Stimulated activated CD8-positive, alpha-beta memory T cell treated with anti-CD3 and anti-CD28 coated beads, Interleukin-7, amount 100 ng/mL, for 48 hours (primary cell): ENCODE measurements at regions not wholly inside any gene's neighbourhood (a gene's known extent, or its start where the extent isn't known, plus 50 kb on each side); places are given as distances from the start of the nearest gene placed in this dataset.

Source experiments
- DNase-seq, 2 donors: peaks; one replicate each; pipeline ENCODE4 v3.0.0-alpha.2; 2020; ENCODE audit warnings: low read depth in 1 of 2; ENCODE audit errors: extremely low read depth in 1 of 2

DNA sequence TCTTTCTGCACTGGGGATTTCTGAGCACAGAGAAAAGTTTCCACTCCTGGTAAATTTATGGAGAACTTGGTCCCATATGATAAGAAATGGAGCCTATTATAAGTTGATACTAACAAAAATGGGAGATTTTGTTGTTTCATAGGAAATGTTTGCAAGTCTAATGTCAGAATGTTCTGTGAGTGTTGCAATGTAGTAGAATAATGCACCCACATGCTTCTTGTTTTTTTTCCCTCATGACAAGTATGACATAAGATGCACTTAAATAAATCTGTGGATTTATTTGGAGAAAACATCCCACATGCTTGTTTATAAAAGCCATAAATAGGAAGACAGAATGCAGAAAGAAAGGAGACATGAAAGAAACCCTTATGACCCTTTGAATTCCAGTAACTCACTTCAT is 50.8 kb upstream of the KCNJ6 start:
- DNase-seq = no peak

DNA sequence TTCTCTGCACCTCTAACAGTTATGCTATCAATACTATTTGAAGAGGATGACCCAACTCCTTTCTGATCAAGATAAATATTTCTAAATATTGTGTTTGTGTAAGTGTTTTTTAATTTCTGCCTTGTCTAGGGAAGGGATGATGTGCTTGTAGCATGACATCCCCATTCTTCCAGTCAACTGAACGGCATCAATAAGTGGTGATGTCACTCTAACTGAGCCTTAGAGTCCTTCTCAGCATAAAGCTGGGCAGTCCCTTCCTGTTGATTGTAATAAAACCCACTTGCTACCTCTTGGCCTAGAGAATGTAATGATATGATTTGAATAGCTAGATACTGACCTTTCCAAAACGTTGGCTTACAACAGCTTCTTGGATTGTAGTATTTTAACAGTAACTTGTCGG is 52.5 kb upstream of the KCNJ6 start:
- DNase-seq = no peak

DNA sequence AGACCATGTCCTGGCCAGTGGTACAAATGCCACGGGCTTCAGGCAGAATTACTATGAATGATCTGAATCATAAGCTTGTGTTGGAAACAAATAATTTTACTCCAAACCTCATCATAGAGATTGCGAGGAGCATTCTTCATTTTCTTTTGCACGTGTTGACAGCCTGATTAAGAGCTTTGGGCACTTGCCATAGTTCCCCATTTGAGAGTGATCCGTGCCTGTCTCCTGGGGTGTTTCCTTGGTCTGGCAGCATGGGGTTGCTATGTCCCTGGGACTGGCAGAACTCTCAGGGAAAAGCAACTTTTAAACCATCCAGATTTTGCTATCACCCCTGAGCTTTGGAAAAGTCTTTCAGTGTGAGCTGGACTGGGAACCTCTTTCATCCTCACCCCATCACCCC is 54.3 kb upstream of the KCNJ6 start:
- no peak for DNase-seq

DNA sequence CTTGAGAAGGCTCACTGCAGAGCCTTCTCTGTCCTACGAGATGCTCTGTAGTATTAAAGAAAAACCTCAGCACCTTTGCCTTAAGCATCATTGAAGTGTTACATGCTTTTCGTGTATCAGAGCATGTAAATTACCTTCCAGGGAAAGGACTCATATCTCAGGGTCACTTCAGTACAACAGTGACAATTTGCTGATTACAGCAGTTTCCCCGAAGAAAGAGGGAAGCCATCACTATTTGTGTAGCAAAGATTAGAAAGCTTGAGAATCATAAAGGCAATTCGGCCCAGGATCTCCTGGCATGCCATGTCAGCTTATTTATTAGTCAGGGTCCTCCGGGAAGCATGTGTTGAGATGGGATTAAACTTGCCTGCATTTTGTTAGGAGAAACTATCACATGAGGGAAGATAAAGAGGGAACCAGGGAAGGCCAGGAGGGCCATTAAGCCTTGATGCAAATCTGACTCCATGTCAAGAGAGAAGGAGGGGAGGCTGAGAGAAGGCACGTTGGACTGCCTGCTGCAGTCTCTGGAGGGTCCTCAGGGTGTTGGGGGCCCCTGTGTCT is 55.2 kb upstream of the KCNJ6 start:
- DNase-seq = no peak

DNA sequence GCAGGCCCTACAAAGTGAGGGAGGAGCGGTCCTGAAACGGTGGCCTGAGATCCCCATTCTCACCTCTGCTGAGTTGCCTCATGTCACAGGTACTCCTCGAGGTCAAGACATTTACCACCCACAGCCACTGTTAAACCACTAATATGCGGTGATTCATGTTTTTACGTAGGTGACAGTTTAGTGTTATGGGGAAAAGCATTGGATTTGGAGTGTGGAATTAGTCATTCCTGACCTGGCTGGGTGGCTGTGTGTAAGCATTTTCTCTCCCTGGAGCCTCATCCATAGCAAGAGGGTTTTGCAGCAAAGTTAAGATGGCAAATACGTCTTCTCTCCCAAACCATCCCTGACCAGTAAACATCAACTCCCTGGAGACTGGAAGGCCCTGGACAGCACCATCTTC is 57.8 kb upstream of the KCNJ6 start:
- DNase-seq = no peak

DNA sequence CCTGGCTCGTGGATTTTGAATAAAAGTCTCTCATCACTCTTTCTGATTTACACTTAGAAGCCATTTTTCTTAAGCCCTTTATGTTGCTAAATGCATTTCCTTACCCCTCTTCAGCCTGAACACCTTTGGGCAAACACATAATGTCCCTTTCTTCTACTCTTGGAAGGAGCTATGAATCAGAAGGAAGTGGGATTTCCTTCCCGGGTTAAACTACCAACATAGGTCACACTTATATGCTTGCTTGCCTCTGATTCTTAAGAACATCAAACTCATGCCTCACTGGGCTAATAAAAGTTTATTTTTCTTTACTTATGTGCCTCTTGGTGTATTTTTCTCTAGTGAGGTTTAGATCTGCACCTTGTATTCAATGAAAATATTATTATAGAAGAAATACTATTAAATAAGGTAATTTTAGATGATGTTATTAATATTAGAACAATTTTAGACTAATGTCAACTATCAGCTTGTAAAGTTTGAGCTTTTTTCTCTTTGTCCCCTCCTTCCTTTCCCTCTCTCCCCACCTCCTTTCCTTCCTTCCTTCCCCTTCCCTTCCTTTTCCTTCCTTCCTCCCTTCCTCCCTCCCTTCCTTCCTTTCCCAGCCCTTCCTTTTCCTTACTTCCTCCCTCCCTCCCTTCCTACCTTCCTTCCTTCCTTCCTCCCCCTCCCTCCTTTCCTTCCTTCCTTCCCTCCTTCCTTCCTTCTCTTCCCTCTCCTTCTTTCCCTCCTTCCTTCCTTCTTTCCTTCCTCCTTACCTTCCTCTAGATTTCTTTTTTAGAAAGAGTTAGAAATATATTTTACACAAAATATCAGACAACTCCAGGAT is 66.5 kb upstream of the KCNJ6 start:
- DNase-seq = no peak

DNA sequence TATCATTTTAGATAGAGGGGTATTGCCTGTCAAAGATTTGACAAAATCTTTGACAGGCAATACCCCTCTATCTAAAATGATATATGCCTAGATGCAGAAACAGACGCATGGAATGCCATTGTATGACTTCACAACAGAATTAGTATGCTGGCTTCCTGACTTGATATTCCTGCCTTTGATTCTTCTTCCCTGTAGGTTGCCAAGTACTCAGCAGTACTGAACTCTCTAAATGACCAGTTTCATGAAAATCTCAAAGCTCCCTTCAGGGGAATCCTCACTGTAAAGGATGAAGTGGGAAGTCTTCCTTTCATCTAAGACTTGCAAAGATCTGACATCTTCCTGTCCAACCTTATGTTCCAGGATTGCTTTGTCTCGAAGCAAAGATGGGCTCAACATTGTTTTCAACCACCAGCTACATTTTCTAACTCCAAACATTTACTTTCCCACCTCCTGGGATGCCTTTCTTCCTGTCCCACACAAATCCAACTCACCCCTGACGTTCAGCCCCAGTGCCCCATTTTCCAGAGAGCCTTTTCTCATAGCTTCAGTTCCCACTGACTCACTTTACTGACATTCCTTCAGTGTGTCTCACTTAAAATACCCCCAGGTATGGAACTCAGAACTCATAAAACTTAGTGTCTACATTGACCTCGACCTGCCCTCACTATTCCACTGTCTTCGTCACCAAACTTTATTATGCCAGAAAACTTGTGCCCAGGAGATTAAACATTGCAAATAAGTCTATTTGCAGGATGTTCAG is 67.3 kb upstream of the KCNJ6 start:
- no peak for DNase-seq

DNA sequence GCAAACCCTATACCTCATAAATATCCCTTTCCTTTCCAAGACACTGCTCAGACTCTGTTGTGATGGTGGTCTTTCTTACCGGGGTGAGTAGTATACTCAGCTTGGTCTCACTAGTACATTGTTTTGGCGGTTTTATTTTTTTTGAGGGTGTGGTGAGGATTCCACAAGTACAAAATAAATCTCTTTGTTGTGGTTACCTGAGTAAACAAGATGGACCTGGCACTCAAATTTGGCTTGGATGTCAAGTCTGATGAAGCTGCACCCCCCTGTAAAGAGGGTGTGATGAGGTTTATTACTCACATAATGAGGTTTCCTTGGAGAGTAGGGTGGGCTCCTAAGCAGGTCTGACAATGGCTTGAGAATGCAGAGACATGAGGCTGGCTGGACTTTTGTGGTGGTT is 68.2 kb upstream of the KCNJ6 start:
- no peak for DNase-seq

DNA sequence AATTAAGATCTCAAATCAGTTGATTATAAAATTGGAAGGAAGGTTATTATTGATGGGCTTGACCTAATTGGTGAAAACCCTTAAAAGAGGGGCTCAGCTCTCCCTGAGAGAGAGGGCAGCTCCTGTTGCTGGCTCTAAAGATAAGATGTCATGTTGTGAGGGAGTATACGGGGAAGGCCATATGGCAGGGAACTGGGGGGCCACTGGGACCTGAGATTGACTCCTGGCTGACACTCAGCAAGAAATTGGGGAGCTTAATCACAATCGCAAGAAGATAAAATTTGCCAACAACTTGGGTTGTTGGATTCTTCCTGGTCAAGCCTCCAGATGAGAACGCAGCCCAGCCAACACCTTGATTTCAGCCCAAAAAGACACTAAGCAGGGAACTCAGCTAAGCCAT is 69.7 kb upstream of the KCNJ6 start:
- no peak for DNase-seq

DNA sequence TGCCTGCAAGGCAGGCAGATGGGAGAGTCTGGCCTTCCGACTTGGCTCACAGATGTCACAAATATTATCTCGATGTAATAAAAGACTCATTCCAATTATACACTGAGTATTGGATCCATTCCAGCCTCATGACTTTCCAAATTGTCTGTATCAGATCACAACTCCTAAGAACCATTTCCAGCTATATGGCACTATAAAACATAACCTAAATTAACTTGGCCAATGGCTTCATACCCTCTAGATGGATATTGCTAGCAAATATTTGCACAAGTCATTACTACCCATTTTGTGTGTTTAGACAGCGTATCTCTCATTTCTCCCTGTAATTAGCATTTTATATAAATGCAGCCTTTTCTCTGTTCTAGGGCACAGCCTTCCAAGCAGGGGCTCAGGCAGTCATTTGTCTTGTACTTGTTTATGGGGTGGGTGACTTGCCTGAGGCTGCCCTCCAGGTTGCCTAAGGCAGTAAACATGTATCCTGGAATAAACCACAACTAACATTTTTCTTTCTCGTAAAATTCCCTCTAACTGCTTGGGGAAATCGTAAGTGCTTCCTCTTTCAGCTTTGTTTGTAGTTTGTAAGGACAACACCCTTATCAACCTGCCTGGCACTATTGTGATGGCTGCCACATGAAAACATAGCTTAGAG is 70.6 kb upstream of the KCNJ6 start:
- no peak for DNase-seq

DNA sequence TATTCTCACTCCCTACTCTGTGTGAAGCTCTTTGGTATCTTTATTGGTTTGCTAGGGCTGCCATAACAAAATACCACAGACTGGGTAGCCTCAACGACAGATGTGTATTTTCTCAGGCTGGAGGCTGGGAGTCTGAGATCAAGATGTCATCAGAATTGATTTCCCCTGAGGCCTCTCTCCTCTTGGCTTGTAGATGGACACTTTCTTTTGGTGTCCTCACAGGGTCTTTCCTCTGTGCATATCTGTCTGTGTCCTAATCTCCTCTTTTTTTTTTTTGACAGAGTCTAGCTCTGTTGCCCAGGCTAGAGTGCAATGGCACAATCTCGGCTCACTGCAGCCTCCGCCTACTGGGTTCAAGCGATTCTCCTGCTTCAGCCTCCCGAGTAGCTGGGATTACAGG is 71.4 kb upstream of the KCNJ6 start:
- no peak for DNase-seq

DNA sequence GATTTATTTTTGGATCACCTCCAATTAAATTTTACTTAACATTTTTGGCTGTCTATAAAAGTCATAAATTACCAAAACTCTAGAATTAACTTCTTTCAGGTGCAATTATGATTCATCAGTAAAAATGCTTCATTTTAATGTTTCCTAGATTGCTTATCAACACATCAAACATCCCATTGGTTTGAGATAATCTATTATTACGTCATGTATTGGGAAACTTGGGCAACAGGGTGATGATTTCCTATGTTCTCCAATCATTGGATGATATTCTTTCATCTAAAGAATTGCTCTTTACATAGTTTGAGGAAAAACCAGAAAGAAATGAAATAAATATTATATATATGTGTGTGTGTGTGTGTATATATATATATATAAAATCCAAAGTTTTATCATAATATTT is 76.8 kb upstream of the KCNJ6 start:
- DNase-seq = no peak

DNA sequence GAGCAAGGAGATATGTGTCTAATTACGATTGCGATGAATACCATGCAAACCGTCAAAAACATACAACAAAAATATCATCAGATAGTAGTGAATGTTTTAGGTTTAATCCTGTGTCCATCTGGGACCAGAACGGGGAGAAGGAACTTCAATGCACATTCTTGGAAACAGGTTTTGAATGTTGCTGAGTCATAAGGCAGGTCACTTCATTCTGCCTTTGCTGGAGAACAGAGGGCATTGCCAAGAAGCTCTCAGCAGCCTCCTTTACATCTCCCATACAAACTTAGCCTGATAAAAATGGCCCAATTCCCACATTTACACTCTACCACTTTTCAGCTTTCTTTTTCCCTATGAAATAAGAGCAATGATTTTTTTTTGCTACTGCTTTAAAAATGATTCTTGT is 78.0 kb upstream of the KCNJ6 start:
- no peak for DNase-seq

DNA sequence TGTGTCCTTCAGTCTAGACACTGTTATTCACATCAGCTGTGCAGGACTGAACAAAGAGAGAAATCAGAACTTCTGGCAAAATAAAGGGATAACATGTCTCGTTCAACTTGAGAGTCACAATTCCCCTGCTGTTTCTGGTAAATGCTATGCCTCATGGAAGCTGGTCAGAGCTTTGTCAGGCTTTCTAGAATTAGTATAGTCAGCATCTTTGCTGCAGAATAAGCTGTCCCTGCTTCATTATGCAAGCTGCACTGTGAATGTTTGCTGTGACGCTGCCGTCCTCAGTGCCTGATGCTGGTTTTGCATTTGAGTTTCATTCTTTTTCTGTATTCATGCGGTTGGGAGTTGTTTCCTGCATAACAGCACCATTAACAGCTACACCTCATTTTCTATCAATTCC is 96.4 kb upstream of the KCNJ6 start:
- no peak for DNase-seq

DNA sequence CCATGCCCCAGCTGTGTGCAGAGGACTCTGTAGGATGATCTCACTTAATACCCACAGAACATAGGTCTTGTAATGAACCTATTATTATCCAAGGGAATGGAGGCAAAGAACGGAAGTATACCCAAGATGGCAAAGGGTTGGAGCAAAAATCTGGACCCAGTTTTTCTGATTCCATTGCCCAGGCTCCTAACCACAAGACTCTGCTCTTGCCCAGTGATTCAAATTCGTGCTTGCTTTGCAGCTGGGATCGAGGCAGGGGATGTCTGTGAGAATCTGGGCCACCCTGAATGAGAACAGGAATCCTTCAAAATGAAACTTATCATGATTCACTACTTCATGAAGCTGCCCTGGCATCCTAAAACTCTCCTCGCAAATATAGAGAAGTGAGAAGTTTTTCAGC is 97.5 kb upstream of the KCNJ6 start:
- no peak for DNase-seq

DNA sequence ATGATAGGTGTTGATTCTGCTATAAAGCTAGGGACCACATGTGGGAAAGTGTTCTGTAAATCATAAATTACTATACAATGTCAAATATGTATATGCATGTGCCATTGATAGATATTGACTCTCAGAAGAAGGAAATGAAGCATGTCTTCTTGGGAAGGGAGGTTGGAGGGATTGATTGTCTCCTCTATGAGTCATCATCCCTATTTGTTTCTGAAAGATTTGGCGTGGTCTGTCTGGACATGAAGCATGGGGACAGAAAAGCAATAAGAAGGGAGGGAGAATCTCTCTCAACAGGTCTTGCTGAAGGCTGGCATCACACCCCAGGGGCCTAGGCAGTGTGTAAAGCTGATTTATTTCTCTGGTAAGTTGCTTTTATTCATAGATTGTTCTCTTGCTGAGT is 98.0 kb upstream of the KCNJ6 start:
- DNase-seq = no peak

DNA sequence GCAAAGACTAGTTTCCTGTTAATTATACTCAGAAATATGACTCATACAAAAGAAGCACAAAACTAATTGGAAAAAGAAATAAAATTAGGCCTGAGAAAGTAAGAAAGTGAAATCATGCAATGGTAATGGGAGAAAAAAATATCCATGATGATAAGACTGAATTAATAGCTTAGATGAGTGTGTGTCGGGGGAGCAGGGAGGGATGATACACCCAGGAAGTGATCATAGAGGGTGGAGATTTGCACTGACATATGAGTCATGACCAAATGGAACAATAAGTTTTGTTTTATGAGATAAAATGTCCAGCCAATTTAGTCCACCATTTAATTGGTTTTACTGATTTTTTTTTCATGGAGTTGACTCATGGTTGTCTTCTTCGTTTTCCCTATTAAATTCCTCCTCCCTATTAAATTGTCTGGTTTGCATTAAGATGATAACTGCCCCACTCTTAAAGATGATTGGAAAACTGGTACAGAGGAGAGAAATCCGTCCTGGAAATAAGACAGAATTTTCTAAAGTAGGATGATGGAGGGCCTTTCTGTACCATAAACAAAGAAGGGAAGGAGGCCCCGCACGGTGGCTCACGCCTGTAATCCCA is 111.7 kb upstream of the KCNJ6 start:
- DNase-seq = no peak

DNA sequence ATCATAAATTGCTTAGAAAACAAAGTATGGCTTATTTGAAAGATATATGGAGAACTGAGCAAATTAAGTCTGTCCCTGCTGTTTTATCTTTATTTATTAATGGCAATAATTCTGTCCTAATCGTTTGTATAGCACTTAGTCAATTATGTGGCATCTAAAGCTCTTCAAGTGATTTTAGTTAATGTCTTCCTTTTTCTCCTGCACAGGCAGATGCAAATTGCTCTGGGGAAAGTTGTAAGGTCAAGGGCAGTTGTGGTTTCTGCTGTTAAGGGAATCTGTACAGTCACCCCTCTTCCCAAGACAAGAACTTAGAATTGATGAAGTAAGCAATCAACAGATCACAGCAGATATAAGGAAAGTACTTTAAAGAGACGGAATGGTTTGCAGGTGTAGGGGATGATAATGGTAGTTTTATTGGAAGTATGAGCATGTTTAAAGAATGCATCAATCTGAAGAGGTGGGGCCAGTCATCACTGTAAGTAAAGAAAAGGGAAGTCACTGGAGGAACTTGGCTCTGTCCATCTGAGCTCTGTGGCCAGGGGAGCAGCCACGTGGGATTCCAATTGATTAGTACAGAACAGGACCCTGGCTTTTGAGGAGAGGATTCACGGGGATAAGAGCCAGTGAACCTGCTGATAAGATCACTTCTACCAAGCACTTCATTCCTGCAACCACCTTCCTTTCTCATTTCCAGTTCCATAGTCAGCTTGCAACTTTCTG is 116.0 kb upstream of the KCNJ6 start:
- no peak for DNase-seq

DNA sequence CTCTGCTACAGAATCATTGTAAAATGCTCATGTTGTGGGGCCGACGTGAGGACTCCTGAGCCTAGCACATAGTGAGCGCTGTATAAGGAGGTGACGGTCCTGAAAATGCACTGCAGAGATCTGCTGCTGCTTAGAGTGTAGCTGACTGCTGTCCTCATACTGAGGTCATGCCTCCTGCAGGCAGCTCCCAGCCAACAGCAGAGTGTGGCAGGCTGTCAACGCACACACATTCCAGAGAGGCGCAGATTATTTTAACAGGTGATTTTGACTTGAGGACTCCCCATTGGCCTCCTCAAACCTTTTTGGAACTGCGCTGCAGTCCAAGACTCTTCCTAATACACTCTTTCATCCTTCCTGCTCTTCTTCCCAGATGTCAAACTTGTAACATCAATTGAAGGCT is 119.8 kb upstream of the KCNJ6 start:
- no peak for DNase-seq

DNA sequence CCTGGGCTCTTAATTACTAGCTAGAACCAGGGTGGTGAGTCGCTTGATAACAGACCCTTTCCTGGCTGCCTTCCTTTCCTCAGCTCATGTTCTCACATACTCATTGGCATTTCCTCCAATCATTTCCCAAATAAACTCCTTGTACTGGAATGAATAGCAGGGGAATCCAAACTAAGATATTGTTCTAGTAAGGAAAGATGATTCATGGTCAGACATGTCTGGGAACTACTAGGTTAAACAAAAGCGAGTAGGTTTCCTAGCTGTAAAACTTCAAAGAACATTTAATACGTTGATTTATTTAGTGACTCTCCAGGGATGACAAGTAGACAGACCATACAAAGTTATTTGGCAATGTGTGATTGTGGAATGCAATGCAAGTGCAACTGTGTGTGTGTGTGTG is 121.2 kb upstream of the KCNJ6 start:
- DNase-seq = no peak

DNA sequence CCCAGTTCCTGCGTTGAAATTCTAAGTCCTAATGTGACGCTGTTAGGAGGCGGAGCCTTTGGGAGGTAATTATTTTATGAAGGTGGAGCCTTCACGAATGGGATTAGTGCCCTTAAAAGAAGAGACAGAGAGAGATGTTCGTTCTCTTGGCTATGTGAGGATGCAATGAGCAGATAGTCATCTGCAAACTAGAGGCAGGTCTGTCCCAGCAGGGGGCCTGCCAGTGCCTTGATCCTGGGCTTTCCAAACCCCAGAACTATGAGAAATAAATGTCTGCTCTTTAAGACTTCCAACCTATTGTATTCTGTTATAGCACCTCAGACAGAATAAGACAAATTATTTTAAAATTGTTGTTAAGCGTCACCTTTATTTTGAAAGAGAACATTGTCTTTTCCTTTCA is 123.1 kb upstream of the KCNJ6 start:
- DNase-seq = no peak
